ENCODE measurements at regions not wholly inside any gene's neighbourhood (a gene's known extent, or its start where the extent isn't known, plus 50 kb on each side); places are given as distances from the start of the nearest gene placed in this dataset.
"Not testable (repeated sequence)": the region's sequence is repeated elsewhere in the genome, so short reads cannot be mapped to it uniquely, and the experiment has no call there.

DNA sequence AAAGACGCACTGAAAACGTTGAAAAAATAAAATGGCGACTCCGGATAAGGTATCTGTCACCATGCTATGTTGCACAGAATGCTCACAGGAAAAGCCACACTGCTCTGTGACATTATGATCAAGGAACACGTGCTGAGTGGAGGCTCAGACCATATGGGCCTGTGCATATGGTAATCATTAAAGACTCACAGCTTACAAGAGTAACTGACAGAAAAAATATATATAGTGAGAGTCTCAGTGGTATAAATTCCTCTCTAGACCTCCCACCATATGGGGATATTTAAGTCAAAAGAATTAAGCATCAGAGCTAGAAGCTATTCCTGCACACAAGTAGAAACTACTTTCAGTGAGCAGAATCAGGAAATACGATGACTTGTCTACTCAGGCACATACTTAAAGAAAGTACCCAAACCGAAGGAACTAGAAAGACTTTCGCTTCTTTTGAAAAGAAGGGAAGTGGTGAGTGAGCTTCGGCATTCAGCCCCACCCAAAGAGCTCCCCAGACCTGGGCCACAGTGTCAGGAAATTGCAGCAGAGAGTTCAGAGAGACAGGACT, 65.1 kb upstream of the MPP7 start:
- no TSS peak for BruUV-seq (replicated peaks)
- Mint-ChIP-seq H3K36me3 (ENCODE audit: insufficient read depth, unreplicated experiment) (no peaks in the 10 kb centered on the region), H3K9me3 (ENCODE audit: unreplicated experiment) (no peaks in the 10 kb centered on the region), H3K27me3 (ENCODE audit: insufficient read depth, unreplicated experiment) (no peaks in the 10 kb centered on the region), H3K27ac (ENCODE audit: low read depth, unreplicated experiment) (no peak overlapping the region), H3K4me1 (ENCODE audit: insufficient read depth, unreplicated experiment) (peaks cover 6% of the 10 kb centered on the region), H3K4me3 (ENCODE audit: unreplicated experiment) (no peak overlapping the region)
- ChIA-PET POLR2A (no interaction called here), CTCF (no interaction called here)
- no peak for DNase-seq (ENCODE audit: unreplicated experiment)
- intact Hi-C loops (cut with micrococcal nuclease): no loop called here
- TF ChIP-seq, protein P1, sequence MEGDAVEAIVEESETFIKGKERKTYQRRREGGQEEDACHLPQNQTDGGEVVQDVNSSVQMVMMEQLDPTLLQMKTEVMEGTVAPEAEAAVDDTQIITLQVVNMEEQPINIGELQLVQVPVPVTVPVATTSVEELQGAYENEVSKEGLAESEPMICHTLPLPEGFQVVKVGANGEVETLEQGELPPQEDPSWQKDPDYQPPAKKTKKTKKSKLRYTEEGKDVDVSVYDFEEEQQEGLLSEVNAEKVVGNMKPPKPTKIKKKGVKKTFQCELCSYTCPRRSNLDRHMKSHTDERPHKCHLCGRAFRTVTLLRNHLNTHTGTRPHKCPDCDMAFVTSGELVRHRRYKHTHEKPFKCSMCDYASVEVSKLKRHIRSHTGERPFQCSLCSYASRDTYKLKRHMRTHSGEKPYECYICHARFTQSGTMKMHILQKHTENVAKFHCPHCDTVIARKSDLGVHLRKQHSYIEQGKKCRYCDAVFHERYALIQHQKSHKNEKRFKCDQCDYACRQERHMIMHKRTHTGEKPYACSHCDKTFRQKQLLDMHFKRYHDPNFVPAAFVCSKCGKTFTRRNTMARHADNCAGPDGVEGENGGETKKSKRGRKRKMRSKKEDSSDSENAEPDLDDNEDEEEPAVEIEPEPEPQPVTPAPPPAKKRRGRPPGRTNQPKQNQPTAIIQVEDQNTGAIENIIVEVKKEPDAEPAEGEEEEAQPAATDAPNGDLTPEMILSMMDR (IDR thresholded peaks at IDR 0.05; ENCODE audit: unreplicated experiment): no peak

DNA sequence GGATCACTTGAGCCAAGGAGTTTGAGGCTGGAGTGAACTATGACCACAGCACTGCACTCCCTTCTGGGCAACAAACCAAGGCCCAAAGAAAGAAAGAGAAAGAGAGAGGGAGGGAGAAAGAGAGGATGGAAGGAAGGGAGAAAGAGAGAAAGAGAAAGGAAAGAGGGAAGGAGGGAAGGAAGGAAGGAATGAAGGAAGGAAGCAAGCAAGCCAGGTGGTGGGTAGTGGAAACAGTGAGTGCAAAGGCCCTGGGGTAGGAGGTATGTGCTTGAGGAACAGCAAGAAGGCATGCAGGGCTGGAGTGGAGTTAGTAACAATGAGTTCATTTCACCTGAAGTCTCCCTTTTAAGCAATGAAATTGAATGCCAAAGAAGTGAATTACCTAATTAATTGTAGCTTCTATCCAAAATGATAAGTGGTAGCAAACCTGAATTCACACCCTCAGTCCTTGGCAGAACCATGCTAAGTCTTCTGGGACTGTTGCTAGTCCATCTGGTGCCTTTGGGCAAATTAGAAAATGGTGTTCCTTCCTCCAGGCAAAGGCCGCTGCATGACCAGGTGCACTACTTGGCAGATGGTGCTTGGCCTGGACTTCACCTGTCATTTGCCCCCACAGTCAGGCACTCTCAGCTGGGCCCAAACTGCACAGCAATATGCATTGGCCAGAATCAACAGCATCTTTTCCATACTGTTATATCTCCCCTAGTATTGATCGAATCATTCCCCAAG, 67.4 kb upstream of the MPP7 start:
- ChIA-PET CTCF (interaction anchor here (0.8 kb wide), 1 partner anchor 10 kb away, joined by 3 read pairs; no protein-coding TSS in a partner anchor), POLR2A (no interaction called here)
- Mint-ChIP-seq H3K27ac (ENCODE audit: low read depth, unreplicated experiment) (no peak overlapping the region), H3K4me1 (ENCODE audit: insufficient read depth, unreplicated experiment) (peaks cover 6% of the 10 kb centered on the region), H3K36me3 (ENCODE audit: insufficient read depth, unreplicated experiment) (no peaks in the 10 kb centered on the region), H3K4me3 (ENCODE audit: unreplicated experiment) (no peak overlapping the region), H3K9me3 (ENCODE audit: unreplicated experiment) (no peaks in the 10 kb centered on the region), H3K27me3 (ENCODE audit: insufficient read depth, unreplicated experiment) (no peaks in the 10 kb centered on the region)
- intact Hi-C loops (cut with micrococcal nuclease): no loop called here
- TF ChIP-seq, protein P1 (IDR thresholded peaks at IDR 0.05; ENCODE audit: unreplicated experiment): no peak
- no TSS peak for BruUV-seq (replicated peaks)
- no peak for DNase-seq (ENCODE audit: unreplicated experiment)

DNA sequence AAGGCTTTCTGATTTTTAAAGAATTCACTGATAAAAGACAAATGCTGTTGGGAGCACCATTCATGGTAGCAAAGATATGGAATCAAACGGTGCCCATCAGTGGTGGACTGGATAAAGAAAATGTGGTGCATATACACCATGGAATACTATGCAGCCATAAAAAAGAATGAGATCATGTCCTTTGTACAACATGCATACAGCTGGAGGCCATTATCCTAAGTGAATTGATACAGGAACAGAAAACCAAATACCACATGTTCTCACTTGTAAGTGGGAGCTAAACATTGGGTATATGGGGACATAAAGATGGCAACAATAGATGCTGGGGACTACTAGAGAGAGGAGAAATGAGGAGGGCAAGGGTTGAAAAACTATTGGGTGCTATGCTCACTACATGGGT, 68.8 kb upstream of the MPP7 start:
- H3K36me3 Mint-ChIP-seq (ENCODE audit: insufficient read depth, unreplicated experiment); DNase-seq (ENCODE audit: unreplicated experiment); BruUV-seq (replicated peaks); intact Hi-C loops (cut with micrococcal nuclease); H3K9me3 Mint-ChIP-seq (ENCODE audit: unreplicated experiment); POLR2A ChIA-PET; H3K27me3 Mint-ChIP-seq (ENCODE audit: insufficient read depth, unreplicated experiment); H3K27ac Mint-ChIP-seq (ENCODE audit: low read depth, unreplicated experiment); H3K4me3 Mint-ChIP-seq (ENCODE audit: unreplicated experiment): not testable (repeated sequence)
- H3K4me1 Mint-ChIP-seq (ENCODE audit: insufficient read depth, unreplicated experiment): peaks cover 12% of the 10 kb centered on the region
- CTCF ChIA-PET: interaction anchor here (1.0 kb wide), 1 partner anchor 149 kb away, joined by 4 read pairs; no protein-coding TSS in a partner anchor

DNA sequence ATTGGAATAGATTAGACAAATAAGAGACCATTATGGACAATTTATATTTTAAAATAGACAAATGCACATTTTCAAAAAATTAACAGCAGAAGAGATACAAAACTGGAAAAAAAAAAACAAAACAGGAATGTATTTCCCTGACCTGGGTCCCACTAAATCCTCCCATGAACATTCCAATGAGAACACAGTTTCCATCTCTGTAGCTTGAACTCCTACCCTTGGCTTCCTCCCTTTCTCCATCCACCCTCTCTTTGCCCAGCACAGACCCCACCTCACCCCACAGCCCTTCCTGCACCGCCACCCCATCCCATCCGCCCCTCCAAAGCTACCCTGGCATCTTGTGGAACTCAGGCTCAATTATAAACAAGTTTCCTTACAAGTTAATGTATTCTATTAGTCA, 71.2 kb upstream of the MPP7 start:
- intact Hi-C loops (cut with micrococcal nuclease): no loop called here
- TF ChIP-seq, protein P1 (IDR thresholded peaks at IDR 0.05; ENCODE audit: unreplicated experiment): no peak
- no peaks in the 10 kb centered on the region for H3K36me3 Mint-ChIP-seq (ENCODE audit: insufficient read depth, unreplicated experiment)
- POLR2A ChIA-PET: interaction anchor here (0.9 kb wide), 1 partner anchor 123 kb away, joined by 4 read pairs; no protein-coding TSS in a partner anchor
- no peak overlapping the region for H3K27ac Mint-ChIP-seq (ENCODE audit: low read depth, unreplicated experiment)
- peaks cover 11% of the 10 kb centered on the region for H3K4me1 Mint-ChIP-seq (ENCODE audit: insufficient read depth, unreplicated experiment)
- no TSS peak for BruUV-seq (replicated peaks)
- H3K4me3 Mint-ChIP-seq (ENCODE audit: unreplicated experiment): no peak overlapping the region
- CTCF ChIA-PET: no interaction called here
- no peak for DNase-seq (ENCODE audit: unreplicated experiment)
- no peaks in the 10 kb centered on the region for H3K9me3 Mint-ChIP-seq (ENCODE audit: unreplicated experiment)
- H3K27me3 Mint-ChIP-seq (ENCODE audit: insufficient read depth, unreplicated experiment): no peaks in the 10 kb centered on the region
